HG02938 (cell line): ENCODE measurements at regions not wholly inside any gene's neighbourhood (a gene's known extent, or its start where the extent isn't known, plus 50 kb on each side); places are given as distances from the start of the nearest gene placed in this dataset.

Experiments used
- ATAC-seq: cut with Tn5 transposase; IDR thresholded peaks from one replicate; pipeline ENCODE4 v1.9.1; 2021; ENCODE audit warnings: mild to moderate bottlenecking, moderate library complexity; ENCODE audit not compliant: unreplicated experiment

- ATAC-seq: no peak
Observed at GRCh38 chr9:120292606-120293005, 287.4 kb downstream of the CDK5RAP2 start.

- no peak for ATAC-seq
Observed at GRCh38 chr9:120291050-120291449, 288.9 kb downstream of the CDK5RAP2 start.

GRCh38 chr9:120289990-120290975, 289.7 kb downstream of the CDK5RAP2 start:
- no peak for ATAC-seq

GRCh38 chr9:120289098-120289497, 290.9 kb downstream of the CDK5RAP2 start:
- no peak for ATAC-seq

GRCh38 chr9:120286530-120286929, 293.4 kb downstream of the CDK5RAP2 start:
- ATAC-seq: no peak

GRCh38 chr9:120284821-120285220, 295.1 kb downstream of the CDK5RAP2 start:
- no peak for ATAC-seq

GRCh38 chr9:120281665-120282064, 298.3 kb downstream of the CDK5RAP2 start:
- ATAC-seq: no peak

- ATAC-seq: no peak
Observed at GRCh38 chr9:120267929-120268328, 312.0 kb downstream of the CDK5RAP2 start.

- no peak for ATAC-seq
Observed at GRCh38 chr9:120265791-120266190, 314.2 kb downstream of the CDK5RAP2 start.

GRCh38 chr9:120264528-120264927, 315.4 kb downstream of the CDK5RAP2 start:
- no peak for ATAC-seq

GRCh38 chr9:120263836-120264235, 316.1 kb downstream of the CDK5RAP2 start:
- ATAC-seq: no peak

GRCh38 chr9:120261419-120261818, 318.5 kb downstream of the CDK5RAP2 start:
- ATAC-seq: no peak

GRCh38 chr9:120259100-120259499, 320.9 kb downstream of the CDK5RAP2 start:
- peak; percentile 40 for ATAC-seq

- no peak for ATAC-seq
Observed at GRCh38 chr9:120258096-120258495, 321.9 kb downstream of the CDK5RAP2 start.

GRCh38 chr9:120257483-120257882, 322.5 kb downstream of the CDK5RAP2 start:
- ATAC-seq: no peak

GRCh38 chr9:120256146-120256545, 323.8 kb downstream of the CDK5RAP2 start:
- no peak for ATAC-seq

GRCh38 chr9:120252248-120252647, 327.7 kb downstream of the CDK5RAP2 start:
- ATAC-seq: no peak

GRCh38 chr9:120242116-120242811, 337.7 kb downstream of the CDK5RAP2 start:
- no peak for ATAC-seq

GRCh38 chr9:120236596-120236995, 343.4 kb downstream of the CDK5RAP2 start:
- ATAC-seq: no peak

GRCh38 chr9:120235081-120235480, 344.9 kb downstream of the CDK5RAP2 start:
- ATAC-seq: no peak

- no peak for ATAC-seq
Observed at GRCh38 chr9:120230227-120230626, 349.7 kb downstream of the CDK5RAP2 start.

GRCh38 chr9:120221844-120222243, 358.1 kb downstream of the CDK5RAP2 start:
- no peak for ATAC-seq
